ENCODE measurements at regions not wholly inside any gene's neighbourhood (a gene's known extent, or its start where the extent isn't known, plus 50 kb on each side); places are given as distances from the start of the nearest gene placed in this dataset.
"Not testable (repeated sequence)": the region's sequence is repeated elsewhere in the genome, so short reads cannot be mapped to it uniquely, and the experiment has no call there.

DNA sequence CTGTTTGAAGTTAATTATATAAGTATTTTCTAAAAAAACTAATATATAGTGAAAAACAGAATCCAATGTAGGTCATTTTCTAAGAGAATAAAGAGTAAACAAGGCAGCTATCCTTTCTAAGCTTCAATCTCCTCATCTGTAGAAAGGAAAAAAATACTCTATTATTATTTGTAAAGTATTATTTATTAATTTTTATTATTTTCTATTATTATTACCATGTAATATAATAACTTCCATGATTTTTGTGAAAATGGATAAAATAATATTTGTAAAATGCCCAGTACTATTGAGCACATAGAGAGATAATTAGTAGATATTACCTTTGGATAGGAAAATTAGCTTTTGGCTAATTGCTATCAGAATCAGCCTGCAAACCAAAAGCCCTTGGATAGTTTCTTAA lies 684.4 kb downstream of the MTRR start:
- in situ Hi-C loops (cut with HindIII; ENCODE audit: low pct_ligation_motif_present, low pct_unique_long_range_greater_than_20kb, low sequenced_read_pairs) = no loop called here
- no peak for DNase-seq

DNA sequence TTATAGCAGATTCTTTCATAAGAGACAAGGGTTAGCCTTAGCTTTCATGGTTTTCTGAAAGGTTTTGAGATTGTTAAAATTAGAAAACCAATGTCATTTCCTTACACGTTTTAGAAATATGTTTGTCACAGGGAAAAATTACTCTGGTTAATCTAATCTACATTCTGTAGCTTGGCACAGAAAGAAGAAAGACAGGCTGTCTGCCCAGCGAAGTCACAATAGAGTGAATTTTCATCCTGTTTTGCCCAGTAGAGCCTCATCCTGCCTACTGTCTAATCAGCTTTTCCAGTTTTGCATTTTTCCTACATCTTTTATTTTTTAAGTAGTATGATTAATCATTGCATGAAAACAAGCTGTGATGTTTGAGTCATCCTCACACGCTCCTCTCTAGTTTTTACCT lies 688.8 kb downstream of the MTRR start:
- no peak for DNase-seq
- in situ Hi-C loops (cut with HindIII; ENCODE audit: low pct_ligation_motif_present, low pct_unique_long_range_greater_than_20kb, low sequenced_read_pairs) = no loop called here

DNA sequence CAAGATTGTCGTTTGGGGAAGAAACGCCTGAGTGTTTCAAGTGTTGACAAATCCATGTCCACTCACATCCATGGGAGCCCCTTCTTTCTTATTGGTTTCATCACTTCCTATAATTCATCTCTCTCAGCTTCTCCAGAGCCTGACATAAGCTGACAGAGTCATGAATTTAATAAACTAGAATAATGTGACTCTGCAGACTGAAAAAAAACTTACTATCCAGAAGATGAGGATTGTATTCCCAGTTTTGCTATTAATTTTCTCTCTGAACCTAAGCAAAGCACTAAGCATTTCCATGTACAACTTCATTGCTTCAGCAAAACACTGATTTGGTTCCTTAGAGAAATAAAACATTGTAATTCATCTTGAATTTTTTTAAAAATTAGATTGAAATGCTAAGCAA lies 691.8 kb downstream of the MTRR start:
- DNase-seq = no peak

DNA sequence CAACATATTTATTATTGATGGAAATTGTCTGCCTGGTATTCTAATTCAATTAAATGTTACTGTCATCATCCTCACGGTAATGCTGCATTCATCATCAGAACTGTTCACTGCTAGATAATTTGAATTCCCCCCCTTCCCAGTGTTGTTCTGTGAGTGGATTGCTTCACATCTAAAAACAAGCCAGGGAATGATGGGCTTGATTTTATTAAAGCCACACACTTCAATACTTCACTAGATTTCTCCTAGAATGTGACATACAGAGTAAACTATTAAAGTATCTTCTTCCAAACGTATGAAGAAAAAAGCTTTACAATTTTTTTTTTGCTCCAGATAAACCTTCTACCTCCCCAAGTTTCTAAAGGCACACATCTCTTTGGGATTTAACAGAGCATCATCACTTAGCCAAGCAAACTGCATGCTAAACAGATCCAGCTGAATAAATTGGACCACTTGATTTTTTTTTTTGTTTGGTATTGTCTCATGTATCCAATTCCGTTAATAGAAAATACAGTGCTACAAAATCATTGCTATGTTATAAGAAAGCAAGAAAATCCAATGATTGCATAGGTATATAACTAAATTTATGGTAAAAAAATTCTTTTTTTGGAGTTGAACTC lies 692.4 kb downstream of the MTRR start:
- no peak for DNase-seq
- in situ Hi-C loops (cut with HindIII; ENCODE audit: low pct_ligation_motif_present, low pct_unique_long_range_greater_than_20kb, low sequenced_read_pairs) = no loop called here

More for the DNA sequence above, 691.8 kb downstream of the MTRR start:
- in situ Hi-C loops (cut with HindIII; ENCODE audit: low pct_ligation_motif_present, low pct_unique_long_range_greater_than_20kb, low sequenced_read_pairs) = no loop called here

DNA sequence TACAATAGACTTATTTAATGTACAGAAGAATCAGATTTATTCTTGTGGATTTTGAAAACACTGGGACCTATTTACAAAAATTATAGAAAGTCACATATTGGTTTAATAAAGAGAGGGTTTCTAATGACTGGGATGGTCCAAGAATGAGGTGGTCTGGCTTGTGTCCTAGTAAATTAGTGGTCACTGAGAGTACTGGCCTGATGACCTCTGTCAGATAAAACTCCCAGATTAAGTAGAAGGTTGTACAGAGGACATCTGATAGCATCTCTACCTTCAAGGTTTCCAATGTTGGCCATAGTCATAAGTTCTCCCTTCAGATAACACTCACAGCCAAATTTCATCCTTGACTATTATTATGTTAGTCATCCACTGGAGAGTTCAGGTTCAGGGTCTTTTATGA lies 692.9 kb downstream of the MTRR start:
- in situ Hi-C loops (cut with HindIII; ENCODE audit: low pct_ligation_motif_present, low pct_unique_long_range_greater_than_20kb, low sequenced_read_pairs) = no loop called here
- DNase-seq = no peak

DNA sequence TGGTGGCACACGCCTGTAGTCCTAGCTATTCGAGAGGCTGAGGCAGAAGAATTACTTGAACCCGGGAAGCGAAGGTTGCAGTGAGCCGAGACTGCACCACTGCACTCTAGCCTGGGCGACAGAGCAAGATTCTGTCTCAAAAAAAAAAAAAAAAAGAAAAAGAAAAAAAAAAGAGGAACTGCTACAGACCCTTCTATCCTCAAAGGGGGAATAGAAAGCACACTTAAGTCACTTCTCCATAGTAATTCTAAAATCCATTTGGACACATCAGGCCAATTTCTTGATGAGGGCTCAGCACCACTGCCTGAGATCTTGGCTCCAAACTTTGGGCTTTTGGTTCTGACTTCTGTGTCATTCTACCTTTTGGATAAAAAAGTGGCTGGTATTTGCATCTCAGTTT lies 694.6 kb downstream of the MTRR start:
- DNase-seq; in situ Hi-C loops (cut with HindIII; ENCODE audit: low pct_ligation_motif_present, low pct_unique_long_range_greater_than_20kb, low sequenced_read_pairs): not testable (repeated sequence)

DNA sequence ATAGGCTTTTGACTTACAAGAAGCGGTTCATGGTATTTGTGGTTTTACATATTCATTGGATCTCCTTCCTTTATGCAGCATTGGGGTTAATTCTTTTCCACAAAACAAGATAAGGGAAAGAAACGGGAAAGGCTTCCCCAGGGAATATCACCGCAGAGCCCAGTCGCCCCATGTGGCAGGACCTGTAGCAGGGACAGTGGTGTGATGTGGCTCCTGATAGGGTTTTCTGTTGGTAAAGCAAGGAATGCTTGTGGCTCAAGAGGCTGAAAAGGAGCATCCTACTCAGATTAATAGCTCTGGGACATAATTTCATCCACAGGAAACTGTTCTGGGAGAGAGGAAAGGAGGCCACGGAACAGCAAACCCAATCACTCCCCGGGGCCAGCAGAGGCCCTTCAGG lies 699.9 kb downstream of the MTRR start:
- in situ Hi-C loops (cut with HindIII; ENCODE audit: low pct_ligation_motif_present, low pct_unique_long_range_greater_than_20kb, low sequenced_read_pairs) = no loop called here
- DNase-seq = no peak

DNA sequence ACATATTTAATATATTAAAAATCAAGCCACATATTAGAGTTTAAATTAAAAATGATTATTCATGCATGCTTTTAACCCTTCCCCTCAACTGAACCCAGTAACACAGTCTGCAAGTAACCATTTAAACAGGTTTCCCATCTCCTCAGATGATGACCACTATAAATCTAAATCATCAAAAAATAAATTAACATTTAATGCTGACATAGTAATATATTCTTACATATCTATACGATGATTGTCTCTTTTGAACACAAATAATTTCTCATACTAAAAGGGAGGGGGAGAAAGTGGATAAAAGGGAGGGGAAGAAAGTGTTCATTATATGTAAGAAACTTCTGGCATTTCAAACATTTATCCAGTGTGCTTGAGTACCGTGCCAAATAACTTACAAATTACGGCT lies 701.6 kb downstream of the MTRR start:
- DNase-seq = no peak
- in situ Hi-C loops (cut with HindIII; ENCODE audit: low pct_ligation_motif_present, low pct_unique_long_range_greater_than_20kb, low sequenced_read_pairs) = no loop called here

DNA sequence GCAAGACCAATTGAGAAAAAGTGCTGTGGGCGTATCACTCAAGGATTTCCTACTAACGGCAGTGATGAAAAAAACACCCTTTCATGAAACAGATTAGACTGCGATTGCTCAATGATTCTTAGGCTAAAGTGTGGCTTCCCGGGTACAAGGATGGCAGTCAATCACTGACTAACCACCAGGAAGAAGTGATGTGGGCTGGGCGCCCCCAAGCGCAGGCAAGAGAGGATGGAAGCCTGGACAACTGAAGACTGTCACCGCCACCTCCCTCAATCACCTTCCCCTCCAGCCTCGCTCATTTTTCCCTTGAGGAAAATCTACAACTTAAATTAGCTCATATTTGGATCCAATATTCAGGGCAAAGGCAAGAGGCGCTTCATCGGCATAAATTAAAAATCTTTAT lies 707.2 kb downstream of the MTRR start:
- in situ Hi-C loops (cut with HindIII; ENCODE audit: low pct_ligation_motif_present, low pct_unique_long_range_greater_than_20kb, low sequenced_read_pairs) = no loop called here
- no peak for DNase-seq

DNA sequence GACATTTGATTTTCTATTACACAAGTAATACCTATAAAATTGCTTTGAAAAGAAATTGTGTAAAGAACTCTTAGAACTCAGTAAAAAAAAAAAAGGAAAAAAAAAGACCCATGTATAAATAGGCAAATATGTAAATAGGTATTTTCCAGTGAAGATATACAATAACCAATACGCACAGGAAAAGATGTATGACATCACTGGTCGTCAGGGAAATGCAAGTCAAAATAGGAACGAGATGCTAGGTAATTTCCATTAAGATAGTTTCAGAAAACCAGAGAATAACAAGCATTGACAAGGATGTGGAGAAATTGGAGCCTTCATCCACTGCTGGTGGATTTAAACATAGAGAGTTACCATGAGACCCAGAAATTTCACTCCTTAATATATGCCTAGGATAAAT lies 708.8 kb downstream of the MTRR start:
- DNase-seq = no peak
- in situ Hi-C loops (cut with HindIII; ENCODE audit: low pct_ligation_motif_present, low pct_unique_long_range_greater_than_20kb, low sequenced_read_pairs) = no loop called here

DNA sequence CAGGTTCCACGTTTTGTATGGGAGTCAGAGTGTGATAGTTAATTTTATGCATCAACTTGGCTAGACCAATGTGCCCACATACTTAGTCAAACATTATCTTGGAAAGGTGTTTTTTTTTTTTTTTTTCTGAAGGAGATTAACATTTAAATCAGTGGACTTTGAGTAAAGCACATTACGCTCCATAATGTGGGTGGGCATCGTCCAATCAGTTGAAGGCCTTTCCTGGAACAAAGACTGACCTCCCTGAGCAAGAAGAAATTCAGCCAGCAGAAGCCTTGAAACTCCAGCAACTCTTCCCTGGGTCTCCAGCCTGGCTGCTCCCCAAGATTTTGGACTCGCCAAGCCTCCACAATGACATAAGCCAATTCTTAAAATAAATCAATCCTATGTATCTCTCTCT lies 711.4 kb downstream of the MTRR start:
- DNase-seq = no peak
- in situ Hi-C loops (cut with HindIII; ENCODE audit: low pct_ligation_motif_present, low pct_unique_long_range_greater_than_20kb, low sequenced_read_pairs) = no loop called here

DNA sequence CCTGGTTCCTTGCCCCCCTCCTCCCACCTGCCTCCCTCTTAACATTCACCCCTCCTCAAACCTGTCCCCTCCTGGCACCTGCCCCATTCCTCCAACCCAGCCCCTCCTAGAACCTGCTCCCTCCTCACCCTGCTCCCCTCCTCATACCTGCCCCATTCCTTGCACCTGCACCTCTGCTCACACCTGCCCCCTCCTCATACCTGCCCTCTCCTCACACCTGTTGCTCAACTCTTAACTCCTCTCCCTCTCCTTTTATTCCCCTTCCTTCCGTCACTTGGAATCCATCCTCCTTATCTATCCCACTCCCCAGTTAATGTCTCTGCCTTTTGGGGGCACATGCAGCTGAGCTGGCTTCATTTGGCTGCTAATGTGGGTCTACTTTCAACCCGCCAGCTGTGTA lies 712.1 kb downstream of the MTRR start:
- in situ Hi-C loops (cut with HindIII; ENCODE audit: low pct_ligation_motif_present, low pct_unique_long_range_greater_than_20kb, low sequenced_read_pairs) = no loop called here
- no peak for DNase-seq

DNA sequence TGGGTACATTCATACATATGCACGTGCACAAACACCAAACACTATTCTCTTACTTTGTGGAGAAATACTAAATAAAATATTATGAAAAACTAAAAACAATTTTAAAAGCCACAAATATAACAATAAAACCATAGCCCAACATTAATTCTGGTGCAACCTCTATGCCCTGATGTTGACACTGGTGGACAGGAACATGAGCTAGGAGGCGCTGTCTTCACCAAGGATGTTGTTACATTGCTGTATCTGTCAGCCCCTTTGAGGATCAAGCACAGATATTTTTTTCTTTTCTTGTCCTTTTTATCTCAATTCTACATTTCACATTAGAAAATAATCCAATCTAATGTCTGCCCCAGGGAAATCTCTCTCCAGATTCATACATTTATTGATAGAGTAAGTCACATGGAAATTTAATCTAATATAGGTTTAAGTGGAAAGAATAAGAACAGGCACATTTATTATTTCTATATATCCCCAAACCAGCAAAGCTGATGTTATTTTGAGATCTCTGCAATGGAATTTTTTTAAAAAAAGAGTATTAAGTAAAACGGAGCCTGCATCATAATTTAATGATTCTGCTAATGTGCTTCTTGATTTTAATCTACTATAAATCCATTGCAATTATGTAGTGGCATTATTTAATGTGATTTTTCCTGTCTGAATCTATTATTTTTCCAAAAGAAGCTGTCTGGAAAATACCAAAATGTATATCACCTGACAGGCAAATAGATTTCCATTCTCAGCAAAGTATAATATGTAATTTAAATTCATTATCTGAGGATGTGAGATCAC lies 716.5 kb downstream of the MTRR start:
- DNase-seq = no peak
- in situ Hi-C loops (cut with HindIII; ENCODE audit: low pct_ligation_motif_present, low pct_unique_long_range_greater_than_20kb, low sequenced_read_pairs) = no loop called here

DNA sequence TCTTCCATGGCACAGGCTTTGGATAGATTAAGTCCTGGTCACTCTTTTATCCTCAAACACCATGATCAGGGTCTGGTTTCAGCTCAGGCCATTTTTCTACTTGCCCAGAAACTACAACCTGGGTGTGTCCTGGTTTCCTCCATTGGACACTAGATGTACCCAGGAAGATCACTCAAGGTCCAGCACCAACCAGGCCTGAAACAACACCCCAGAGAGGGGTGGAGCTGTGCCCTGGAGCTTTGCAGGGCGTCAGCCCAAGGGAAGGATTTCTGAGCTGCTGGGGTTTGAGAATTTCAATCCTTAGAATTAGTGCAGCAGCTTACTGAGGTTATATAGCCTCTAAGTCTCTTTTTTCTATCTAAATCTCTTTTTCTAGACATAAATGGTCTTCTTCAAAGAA lies 722.0 kb downstream of the MTRR start:
- in situ Hi-C loops (cut with HindIII; ENCODE audit: low pct_ligation_motif_present, low pct_unique_long_range_greater_than_20kb, low sequenced_read_pairs) = no loop called here
- no peak for DNase-seq

DNA sequence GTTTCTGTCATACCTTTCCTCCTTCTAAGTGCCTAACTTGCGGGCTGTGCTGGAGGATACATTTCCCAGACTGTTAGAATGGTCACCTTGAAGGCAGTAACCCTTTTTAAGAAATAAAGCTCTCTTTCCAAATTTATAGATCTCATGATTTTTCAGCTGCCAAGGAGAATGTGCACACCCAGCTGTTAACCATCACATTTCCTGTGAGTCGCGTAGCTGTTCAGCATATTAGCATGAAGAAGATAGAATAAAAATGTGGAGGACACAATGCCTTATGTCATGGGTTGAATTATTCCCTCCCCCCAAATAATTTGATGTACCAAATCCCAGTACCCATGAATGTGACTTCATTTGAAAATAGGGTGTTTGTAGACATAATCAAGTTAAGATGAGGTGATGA lies 729.4 kb downstream of the MTRR start:
- in situ Hi-C loops (cut with HindIII; ENCODE audit: low pct_ligation_motif_present, low pct_unique_long_range_greater_than_20kb, low sequenced_read_pairs) = no loop called here

DNA sequence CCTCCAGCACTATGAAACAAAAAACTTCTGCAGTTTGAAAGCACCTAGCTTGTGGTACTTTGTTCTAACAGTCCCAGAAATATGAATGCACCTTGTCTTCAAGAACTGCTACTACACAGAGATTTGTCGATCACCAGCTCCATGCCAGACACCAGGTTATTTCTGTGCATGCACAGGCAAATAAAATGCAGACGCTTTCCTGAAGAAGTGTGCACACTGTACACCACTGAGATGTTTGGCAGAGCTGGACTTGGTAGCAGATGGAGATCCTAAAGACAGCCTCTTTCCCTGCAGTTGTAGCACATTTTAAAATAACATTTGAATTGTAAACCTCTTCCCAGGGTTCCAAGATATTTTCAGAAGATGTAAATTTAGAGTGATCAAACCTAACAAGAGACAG lies 730.0 kb downstream of the MTRR start:
- DNase-seq = no peak
- in situ Hi-C loops (cut with HindIII; ENCODE audit: low pct_ligation_motif_present, low pct_unique_long_range_greater_than_20kb, low sequenced_read_pairs) = no loop called here

More for the DNA sequence above, 729.4 kb downstream of the MTRR start:
- no peak for DNase-seq

DNA sequence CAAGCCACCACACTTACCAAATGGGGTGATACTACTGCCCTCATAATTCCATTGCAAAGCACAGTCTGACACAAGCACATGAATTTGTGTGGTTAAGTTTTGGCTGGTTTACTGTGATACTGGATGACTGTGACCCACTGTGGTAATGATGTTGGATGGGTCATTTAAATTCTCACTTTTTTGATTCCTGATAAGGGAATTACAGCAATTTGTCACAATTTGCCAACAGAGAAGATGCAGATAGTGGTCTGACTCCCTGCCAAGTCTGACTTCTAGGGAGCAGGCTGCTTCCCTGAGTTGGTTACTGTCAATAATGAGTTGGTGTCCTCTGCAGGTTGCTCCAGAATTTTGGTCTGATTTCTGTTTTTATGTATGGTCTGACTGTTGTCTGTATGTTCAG lies 731.9 kb downstream of the MTRR start:
- DNase-seq = no peak
- in situ Hi-C loops (cut with HindIII; ENCODE audit: low pct_ligation_motif_present, low pct_unique_long_range_greater_than_20kb, low sequenced_read_pairs) = no loop called here

DNA sequence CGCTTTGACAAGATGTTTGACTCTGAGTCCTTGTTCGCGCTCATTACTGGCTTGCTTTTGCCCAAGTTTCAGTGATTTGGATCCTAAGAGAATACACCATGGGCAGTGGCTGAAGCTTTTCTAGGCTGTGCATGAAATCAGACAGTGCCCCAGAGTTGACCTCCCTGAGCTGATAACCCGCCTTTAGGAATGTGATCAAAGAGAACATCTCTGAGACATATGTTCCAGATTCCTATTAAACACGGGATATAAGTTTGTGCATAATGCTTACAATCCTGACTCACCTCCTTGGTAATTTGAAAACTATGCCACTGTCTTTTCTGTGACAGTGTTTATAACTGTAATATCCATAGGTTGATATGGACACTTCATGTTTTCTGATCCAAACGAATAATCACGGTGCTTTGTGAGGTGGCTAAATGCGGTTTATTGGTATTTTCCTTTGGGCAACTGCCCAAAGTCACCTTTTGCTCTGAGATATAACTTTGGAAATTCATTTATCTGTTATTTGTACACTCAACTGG lies 732.9 kb downstream of the MTRR start:
- in situ Hi-C loops (cut with HindIII; ENCODE audit: low pct_ligation_motif_present, low pct_unique_long_range_greater_than_20kb, low sequenced_read_pairs) = no loop called here
- DNase-seq = no peak

DNA sequence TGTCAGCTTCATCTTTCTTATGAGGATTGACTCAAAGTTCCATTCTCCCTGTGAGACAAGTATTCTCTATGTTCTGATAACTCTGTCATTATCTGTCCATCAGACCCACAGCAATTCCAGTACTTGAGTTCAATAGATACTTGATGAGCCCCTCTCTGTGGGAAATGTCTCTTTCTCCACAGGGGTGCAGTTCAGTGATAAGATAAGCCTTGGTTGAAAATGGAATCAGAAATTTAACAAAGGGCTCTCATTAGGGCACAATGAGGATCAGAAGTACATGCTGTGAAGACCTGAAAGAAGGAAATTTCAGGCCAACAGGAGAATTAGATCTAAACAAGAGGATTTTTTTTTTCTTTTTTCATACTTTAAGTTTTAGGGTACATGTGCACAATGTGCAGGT lies 737.3 kb downstream of the MTRR start:
- no peak for DNase-seq
- in situ Hi-C loops (cut with HindIII; ENCODE audit: low pct_ligation_motif_present, low pct_unique_long_range_greater_than_20kb, low sequenced_read_pairs) = no loop called here

DNA sequence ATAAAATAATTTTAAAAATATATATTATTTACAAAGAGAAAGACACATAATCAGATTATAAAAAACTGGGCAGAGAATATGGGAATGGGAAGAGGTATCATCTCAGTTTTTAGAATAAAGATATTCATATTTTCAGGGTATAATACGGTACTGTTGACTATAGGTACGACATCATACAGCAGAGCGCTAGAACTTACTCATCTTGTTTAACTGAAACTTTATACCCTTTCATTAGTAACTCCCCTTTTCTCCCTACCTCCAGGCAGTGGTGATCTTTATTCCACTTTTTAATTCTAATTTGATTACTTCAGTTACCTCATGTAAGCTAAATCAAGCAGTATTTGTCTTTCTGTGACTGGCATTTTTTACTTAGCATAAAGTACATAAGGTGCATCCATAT lies 742.1 kb downstream of the MTRR start:
- in situ Hi-C loops (cut with HindIII; ENCODE audit: low pct_ligation_motif_present, low pct_unique_long_range_greater_than_20kb, low sequenced_read_pairs) = no loop called here
- no peak for DNase-seq

Data from ACHN (cell line).